BJ (cell line): ENCODE measurements at regions not wholly inside any gene's neighbourhood (a gene's known extent, or its start where the extent isn't known, plus 50 kb on each side); places are given as distances from the start of the nearest gene placed in this dataset.

ENCODE experiments used
- CTCF ChIA-PET: fragments of 350-600 bp; formaldehyde crosslinking; extraction: SDS; loops from one replicate; lab custom pipeline; 2021; ENCODE audit warnings: antibody characterized with exemption, inconsistent platforms; lab: Yijun Ruan, JAX
- POLR2A ChIA-PET: fragments of 300-600 bp; sonication (Branson Sonifier 250); formaldehyde crosslinking; extraction: SDS; loops from one replicate; lab custom pipeline; 2021; ENCODE audit warnings: antibody characterized with exemption; lab: Charles Lee
- DNase-seq: peaks from one replicate; pipeline ENCODE4 v3.0.0-alpha.2; 2011; ENCODE audit warnings: low read depth
- H3K27me3 ChIP-seq: 2 replicates; pipeline ENCODE4 v1.6.0; 2011; ENCODE audit warnings: low read length; ENCODE audit not compliant: control insufficient read depth, insufficient read depth
- H3K36me3 ChIP-seq: 2 replicates; pipeline ENCODE4 v1.5.1; 2011; ENCODE audit warnings: low read length; ENCODE audit not compliant: control insufficient read depth, insufficient read depth
- H3K4me3 ChIP-seq: 2 replicates; pipeline ENCODE4 v1.5.1; 2011; ENCODE audit warnings: low read depth, mild to moderate bottlenecking, control low read depth, low read length
- TF ChIP-seq, protein P1 (sequence below): IDR thresholded peaks from 2 replicates; pipeline ENCODE4 v1.5.1; 2011; ENCODE audit warnings: low read depth, mild to moderate bottlenecking, control low read depth, inconsistent platforms, low read length, moderate library complexity; ENCODE audit not compliant: insufficient read depth

DNA sequence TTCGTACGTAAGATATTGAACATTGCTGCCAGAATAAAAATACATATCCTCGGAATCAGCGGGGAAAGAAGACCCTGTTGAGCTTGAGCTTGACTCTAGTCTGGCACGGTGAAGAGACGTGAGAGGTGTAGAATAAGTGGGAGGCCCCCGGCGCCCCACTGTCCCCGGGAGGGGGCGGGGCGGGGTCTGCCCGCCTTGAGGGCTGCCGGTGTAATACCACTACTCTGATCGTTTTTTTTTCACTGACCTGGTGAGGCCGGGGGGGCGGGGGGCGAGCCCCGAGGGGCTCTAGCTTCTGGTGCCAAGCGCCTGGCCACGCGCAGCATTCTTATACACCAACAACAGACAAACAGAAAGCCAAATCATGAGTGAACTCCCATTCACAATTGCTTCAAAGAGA, 324.0 kb upstream of the REG3G start:
- POLR2A ChIA-PET = no interaction called here
- no peak overlapping the region for H3K4me3 ChIP-seq
- DNase-seq = no peak
- TF ChIP-seq, protein P1, sequence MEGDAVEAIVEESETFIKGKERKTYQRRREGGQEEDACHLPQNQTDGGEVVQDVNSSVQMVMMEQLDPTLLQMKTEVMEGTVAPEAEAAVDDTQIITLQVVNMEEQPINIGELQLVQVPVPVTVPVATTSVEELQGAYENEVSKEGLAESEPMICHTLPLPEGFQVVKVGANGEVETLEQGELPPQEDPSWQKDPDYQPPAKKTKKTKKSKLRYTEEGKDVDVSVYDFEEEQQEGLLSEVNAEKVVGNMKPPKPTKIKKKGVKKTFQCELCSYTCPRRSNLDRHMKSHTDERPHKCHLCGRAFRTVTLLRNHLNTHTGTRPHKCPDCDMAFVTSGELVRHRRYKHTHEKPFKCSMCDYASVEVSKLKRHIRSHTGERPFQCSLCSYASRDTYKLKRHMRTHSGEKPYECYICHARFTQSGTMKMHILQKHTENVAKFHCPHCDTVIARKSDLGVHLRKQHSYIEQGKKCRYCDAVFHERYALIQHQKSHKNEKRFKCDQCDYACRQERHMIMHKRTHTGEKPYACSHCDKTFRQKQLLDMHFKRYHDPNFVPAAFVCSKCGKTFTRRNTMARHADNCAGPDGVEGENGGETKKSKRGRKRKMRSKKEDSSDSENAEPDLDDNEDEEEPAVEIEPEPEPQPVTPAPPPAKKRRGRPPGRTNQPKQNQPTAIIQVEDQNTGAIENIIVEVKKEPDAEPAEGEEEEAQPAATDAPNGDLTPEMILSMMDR = no peak
- CTCF ChIA-PET = no interaction called here
- H3K27me3 ChIP-seq = no peaks in the 10 kb centered on the region
- H3K36me3 ChIP-seq = no peaks in the 10 kb centered on the region

DNA sequence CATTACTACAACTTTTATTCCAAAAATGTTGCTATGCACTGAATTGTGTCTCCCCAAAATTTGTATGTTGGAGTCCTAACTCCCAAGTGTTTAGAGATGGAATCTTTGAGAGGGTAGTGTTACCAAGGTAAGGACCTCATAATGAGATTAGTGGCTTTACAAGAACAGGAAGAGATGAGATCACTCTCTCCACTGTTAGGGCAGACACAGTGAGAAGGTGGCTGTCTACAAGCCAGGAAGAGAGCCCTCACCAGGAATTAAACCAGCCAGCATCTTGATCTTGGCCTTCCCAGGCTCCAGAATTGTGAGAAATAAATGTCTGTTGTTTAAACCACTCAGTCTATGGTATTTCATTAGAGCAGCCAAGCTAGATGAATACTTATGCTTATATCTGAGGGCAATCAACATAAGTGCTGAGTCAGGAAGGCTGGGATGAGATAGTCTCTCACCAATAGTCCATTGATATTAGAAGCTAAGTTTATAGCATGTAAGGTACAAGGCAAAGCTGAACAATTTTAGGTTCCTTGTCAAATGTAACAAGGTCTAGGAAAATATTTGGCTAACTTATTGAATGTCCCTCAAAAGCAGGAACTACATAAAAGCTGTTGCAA, 317.6 kb upstream of the REG3G start:
- H3K4me3 ChIP-seq = no peak overlapping the region
- DNase-seq = no peak
- H3K36me3 ChIP-seq = no peaks in the 10 kb centered on the region
- no peaks in the 10 kb centered on the region for H3K27me3 ChIP-seq
- POLR2A ChIA-PET = no interaction called here
- TF ChIP-seq, protein P1 = no peak
- CTCF ChIA-PET = no interaction called here

DNA sequence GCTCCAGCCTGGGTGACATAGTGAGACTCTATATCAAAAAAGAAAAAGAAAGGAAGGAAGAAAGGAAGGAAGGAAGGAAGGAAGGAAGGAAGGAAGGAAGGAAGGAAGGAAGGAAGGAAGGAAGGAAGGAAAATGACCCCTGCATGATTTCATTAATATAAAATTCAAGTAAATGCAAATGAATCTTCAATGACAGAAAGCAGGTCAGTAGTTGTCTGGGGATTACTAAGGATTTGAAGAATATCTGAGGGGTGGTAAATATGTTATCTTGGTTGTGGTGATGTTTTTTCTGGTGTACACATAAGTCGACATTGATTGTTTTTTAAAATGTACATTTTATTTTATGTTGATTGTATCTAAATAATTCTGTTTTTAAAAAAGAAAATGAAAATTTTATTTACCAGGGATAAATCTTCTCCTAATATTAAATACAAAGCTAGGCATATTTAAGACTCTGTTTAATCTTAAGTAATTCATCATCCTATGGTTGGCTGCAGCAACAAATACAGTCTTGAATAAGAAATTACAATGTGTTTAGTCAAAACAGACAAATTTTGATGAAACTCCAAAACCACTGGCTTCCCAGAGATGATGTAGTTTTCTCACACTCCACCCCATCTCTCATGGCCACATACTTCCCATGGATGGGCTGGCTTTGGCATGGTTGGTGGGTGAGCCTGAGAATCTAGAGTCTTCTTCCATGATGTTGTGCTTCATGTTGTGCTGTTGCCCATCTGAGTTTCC, 314.7 kb upstream of the REG3G start:
- no peak for DNase-seq
- TF ChIP-seq, protein P1 = no peak
- CTCF ChIA-PET = no interaction called here
- Histone ChIP-seq H3K36me3 (no peaks in the 10 kb centered on the region), H3K27me3 (no peaks in the 10 kb centered on the region), H3K4me3 (no peak overlapping the region)
- POLR2A ChIA-PET = no interaction called here

DNA sequence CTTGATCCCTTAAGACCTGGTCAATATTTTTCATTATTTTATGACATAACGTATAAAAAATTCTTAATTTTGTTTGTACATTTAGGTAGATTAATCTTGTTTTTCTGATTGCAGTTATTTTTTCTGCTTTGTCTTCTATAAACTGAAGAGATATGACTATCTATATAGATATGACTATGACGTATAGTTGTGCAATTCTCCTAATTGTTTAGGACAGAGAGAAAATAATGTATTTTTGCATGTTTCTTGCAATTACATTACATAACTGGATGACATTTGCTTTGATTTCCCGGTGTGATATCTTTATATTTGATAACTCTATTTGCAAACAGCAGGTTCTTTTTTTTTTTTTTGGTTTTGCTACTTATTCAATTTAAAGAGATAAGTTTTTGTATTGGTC, 310.2 kb upstream of the REG3G start:
- H3K36me3 ChIP-seq = no peaks in the 10 kb centered on the region
- no peaks in the 10 kb centered on the region for H3K27me3 ChIP-seq
- H3K4me3 ChIP-seq = no peak overlapping the region
- POLR2A ChIA-PET = no interaction called here
- CTCF ChIA-PET = no interaction called here
- TF ChIP-seq, protein P1 = no peak
- DNase-seq = no peak

DNA sequence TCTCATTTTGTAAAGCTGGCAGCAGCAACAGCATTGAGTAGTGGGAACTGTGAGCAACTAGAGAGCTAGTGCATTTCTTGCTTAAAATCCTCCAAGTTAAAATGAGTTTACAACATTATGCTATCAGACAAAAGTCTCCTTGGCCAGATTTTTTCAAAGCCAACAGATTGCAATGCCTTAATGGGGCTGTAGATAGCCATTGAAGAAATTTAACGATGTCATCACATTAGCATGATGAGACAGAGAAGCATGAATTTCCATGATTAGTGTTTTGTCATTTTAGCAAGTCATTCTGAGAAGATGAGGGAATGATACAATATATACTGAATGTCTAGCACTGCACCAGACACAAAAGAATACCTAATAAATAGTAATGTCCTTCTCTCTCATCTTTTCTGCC, 307.5 kb upstream of the REG3G start:
- DNase-seq = no peak
- ChIA-PET POLR2A (no interaction called here), CTCF (no interaction called here)
- Histone ChIP-seq H3K27me3 (no peaks in the 10 kb centered on the region), H3K4me3 (no peak overlapping the region), H3K36me3 (no peaks in the 10 kb centered on the region)
- TF ChIP-seq, protein P1 = no peak
